HepG2 (cell line): ENCODE measurements at regions not wholly inside any gene's neighbourhood (a gene's known extent, or its start where the extent isn't known, plus 50 kb on each side); places are given as distances from the start of the nearest gene placed in this dataset.

Experiments
- AHR ChIP-seq: IDR thresholded peaks from 2 replicates; pipeline ENCODE4 v1.6.1; 2018; ENCODE audit warnings: missing genetic modification reagents, missing compliant biosample characterization
- CC2D1A ChIP-seq: sonication (generic); formaldehyde crosslinking; IDR thresholded peaks from 2 replicates; pipeline ENCODE4 v1.8.1; 2023; ENCODE audit warnings: mild to moderate bottlenecking, missing genetic modification reagents
- IKZF4 ChIP-seq: sonication (generic); formaldehyde crosslinking; IDR thresholded peaks from 2 replicates; pipeline ENCODE4 v1.5.1; 2020; ENCODE audit warnings: borderline replicate concordance, mild to moderate bottlenecking, low read depth, missing genetic modification reagents; ENCODE audit errors: not compliant biosample characterization
- SIX4 ChIP-seq: sonication (generic); formaldehyde crosslinking; IDR thresholded peaks from 2 replicates; pipeline ENCODE4 v1.4.0; 2020; ENCODE audit warnings: missing genetic modification reagents
- TEAD2 ChIP-seq: sonication (generic); formaldehyde crosslinking; IDR thresholded peaks from 2 replicates; pipeline ENCODE4 v1.9.0; 2021; ENCODE audit warnings: missing genetic modification reagents
- TERF1 ChIP-seq: sonication (generic); formaldehyde crosslinking; IDR thresholded peaks from 2 replicates; pipeline ENCODE4 v1.8.0; 2022; ENCODE audit warnings: mild to moderate bottlenecking, missing genetic modification reagents, moderate library complexity
- ZNF354B ChIP-seq: sonication (generic); formaldehyde crosslinking; IDR thresholded peaks from 2 replicates; pipeline ENCODE4 v1.8.0; 2022; ENCODE audit warnings: mild to moderate bottlenecking, missing genetic modification reagents
- ZNF576 ChIP-seq: sonication (generic); formaldehyde crosslinking; IDR thresholded peaks from 2 replicates; pipeline ENCODE4 v1.4.0; 2020; ENCODE audit warnings: mild to moderate bottlenecking, missing genetic modification reagents
- ZNF776 ChIP-seq: sonication (generic); formaldehyde crosslinking; IDR thresholded peaks from 2 replicates; pipeline ENCODE4 v1.4.0; 2020; ENCODE audit warnings: mild to moderate bottlenecking, missing genetic modification reagents
- ZNF878 ChIP-seq: sonication (generic); formaldehyde crosslinking; IDR thresholded peaks from 2 replicates; pipeline ENCODE4 v1.8.1; 2023; ENCODE audit warnings: mild to moderate bottlenecking, missing genetic modification reagents, moderate library complexity
- TF ChIP-seq, protein P1 (sequence below): sonication (generic); formaldehyde crosslinking; IDR thresholded peaks from 2 replicates; pipeline ENCODE4 v1.4.0; 2020; ENCODE audit warnings: missing genetic modification reagents
- TF ChIP-seq, protein P2 (sequence below): IDR thresholded peaks from 2 replicates; pipeline ENCODE4 v1.6.1; 2016; ENCODE audit warnings: mild to moderate bottlenecking, missing biosample characterization, missing genetic modification reagents
- TF ChIP-seq, protein P3 (sequence below): sonication (generic); formaldehyde crosslinking; IDR thresholded peaks from 2 replicates; pipeline ENCODE4 v1.4.0; 2020; ENCODE audit warnings: missing genetic modification reagents

DNA sequence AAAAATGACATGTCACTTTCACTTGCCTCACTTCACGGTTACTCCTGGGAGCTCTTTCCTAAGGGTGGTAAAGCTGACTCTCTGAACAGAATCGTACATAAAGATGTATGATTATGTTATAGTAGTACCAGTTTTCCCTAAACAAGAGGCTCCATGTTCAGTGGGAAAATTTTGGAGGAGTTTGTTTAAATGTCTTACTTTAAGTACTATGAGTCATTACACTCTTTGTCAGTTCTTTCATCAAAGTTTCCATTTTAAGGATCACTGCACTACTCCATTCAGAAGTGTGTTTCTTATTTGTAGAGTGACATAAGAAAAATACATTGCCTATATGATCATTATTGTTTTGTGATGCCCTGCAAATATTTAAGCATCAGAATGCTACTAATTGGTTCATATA, 121.1 kb upstream of the FIGN start (continued):
- TF ChIP-seq ZNF576 (CRISPR knock-in tag) (no peak), CC2D1A (CRISPR knock-in tag) (no peak), ZNF878 (CRISPR knock-in tag) (no peak), ZNF776 (CRISPR knock-in tag) (no peak), IKZF4 (CRISPR knock-in tag) (no peak), AHR (CRISPR knock-in tag) (no peak), SIX4 (CRISPR knock-in tag) (no peak), TEAD2 (CRISPR knock-in tag) (no peak), ZNF354B (CRISPR knock-in tag) (no peak), TERF1 (no peak)
- TF ChIP-seq, protein P1, sequence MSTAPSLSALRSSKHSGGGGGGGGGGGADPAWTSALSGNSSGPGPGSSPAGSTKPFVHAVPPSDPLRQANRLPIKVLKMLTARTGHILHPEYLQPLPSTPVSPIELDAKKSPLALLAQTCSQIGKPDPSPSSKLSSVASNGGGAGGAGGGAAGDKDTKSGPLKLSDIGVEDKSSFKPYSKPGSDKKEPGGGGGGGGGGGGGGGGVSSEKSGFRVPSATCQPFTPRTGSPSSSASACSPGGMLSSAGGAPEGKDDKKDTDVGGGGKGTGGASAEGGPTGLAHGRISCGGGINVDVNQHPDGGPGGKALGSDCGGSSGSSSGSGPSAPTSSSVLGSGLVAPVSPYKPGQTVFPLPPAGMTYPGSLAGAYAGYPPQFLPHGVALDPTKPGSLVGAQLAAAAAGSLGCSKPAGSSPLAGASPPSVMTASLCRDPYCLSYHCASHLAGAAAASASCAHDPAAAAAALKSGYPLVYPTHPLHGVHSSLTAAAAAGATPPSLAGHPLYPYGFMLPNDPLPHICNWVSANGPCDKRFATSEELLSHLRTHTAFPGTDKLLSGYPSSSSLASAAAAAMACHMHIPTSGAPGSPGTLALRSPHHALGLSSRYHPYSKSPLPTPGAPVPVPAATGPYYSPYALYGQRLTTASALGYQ (CRISPR knock-in tag), result no peak
- TF ChIP-seq, protein P2, sequence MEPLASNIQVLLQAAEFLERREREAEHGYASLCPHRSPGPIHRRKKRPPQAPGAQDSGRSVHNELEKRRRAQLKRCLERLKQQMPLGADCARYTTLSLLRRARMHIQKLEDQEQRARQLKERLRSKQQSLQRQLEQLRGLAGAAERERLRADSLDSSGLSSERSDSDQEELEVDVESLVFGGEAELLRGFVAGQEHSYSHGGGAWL (CRISPR knock-in tag), result no peak
- TF ChIP-seq, protein P3, sequence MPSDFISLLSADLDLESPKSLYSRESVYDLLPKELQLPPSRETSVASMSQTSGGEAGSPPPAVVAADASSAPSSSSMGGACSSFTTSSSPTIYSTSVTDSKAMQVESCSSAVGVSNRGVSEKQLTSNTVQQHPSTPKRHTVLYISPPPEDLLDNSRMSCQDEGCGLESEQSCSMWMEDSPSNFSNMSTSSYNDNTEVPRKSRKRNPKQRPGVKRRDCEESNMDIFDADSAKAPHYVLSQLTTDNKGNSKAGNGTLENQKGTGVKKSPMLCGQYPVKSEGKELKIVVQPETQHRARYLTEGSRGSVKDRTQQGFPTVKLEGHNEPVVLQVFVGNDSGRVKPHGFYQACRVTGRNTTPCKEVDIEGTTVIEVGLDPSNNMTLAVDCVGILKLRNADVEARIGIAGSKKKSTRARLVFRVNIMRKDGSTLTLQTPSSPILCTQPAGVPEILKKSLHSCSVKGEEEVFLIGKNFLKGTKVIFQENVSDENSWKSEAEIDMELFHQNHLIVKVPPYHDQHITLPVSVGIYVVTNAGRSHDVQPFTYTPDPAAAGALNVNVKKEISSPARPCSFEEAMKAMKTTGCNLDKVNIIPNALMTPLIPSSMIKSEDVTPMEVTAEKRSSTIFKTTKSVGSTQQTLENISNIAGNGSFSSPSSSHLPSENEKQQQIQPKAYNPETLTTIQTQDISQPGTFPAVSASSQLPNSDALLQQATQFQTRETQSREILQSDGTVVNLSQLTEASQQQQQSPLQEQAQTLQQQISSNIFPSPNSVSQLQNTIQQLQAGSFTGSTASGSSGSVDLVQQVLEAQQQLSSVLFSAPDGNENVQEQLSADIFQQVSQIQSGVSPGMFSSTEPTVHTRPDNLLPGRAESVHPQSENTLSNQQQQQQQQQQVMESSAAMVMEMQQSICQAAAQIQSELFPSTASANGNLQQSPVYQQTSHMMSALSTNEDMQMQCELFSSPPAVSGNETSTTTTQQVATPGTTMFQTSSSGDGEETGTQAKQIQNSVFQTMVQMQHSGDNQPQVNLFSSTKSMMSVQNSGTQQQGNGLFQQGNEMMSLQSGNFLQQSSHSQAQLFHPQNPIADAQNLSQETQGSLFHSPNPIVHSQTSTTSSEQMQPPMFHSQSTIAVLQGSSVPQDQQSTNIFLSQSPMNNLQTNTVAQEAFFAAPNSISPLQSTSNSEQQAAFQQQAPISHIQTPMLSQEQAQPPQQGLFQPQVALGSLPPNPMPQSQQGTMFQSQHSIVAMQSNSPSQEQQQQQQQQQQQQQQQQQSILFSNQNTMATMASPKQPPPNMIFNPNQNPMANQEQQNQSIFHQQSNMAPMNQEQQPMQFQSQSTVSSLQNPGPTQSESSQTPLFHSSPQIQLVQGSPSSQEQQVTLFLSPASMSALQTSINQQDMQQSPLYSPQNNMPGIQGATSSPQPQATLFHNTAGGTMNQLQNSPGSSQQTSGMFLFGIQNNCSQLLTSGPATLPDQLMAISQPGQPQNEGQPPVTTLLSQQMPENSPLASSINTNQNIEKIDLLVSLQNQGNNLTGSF (CRISPR knock-in tag), result no peak
